Fibroblast of mammary gland (primary cell): ENCODE measurements at regions not wholly inside any gene's neighbourhood (a gene's known extent, or its start where the extent isn't known, plus 50 kb on each side); places are given as distances from the start of the nearest gene placed in this dataset.

Experiments
- DNase-seq: peaks from one replicate; pipeline ENCODE4 v3.0.0-alpha.2; 2010; ENCODE audit warnings: low read depth
- H3K4me3 ChIP-seq: 2 replicates; pipeline ENCODE4 v1.5.1; 2011; ENCODE audit warnings: low read depth, mild to moderate bottlenecking, low read length, moderate library complexity; ENCODE audit not compliant: control insufficient read depth
- TF ChIP-seq, protein P1 (sequence below): conservative IDR thresholded peaks from 2 replicates; pipeline ENCODE4 v1.5.1; 2011; ENCODE audit warnings: low read depth, low read length, inconsistent platforms; ENCODE audit not compliant: control insufficient read depth, insufficient read depth

DNA sequence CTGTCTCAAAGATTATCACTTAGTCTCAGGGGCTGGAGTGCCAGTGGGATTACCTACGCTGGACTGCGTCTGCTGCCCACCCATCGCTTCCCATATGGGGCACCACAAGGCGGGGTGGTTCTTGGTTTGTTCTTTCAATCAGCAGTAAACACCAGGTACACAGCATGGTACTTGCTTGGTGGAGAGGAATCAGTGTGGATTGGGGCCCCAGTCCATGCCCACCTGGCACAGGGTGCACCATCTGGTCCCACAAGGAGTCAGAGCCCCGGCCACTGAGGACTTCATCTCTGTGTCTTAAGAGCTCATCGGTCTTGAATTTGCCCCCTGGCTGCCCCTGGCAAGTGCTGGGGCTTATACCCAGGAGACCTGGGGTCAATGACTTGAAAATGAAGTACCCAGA is 96.2 kb downstream of the GLI2 start:
- TF ChIP-seq, protein P1, sequence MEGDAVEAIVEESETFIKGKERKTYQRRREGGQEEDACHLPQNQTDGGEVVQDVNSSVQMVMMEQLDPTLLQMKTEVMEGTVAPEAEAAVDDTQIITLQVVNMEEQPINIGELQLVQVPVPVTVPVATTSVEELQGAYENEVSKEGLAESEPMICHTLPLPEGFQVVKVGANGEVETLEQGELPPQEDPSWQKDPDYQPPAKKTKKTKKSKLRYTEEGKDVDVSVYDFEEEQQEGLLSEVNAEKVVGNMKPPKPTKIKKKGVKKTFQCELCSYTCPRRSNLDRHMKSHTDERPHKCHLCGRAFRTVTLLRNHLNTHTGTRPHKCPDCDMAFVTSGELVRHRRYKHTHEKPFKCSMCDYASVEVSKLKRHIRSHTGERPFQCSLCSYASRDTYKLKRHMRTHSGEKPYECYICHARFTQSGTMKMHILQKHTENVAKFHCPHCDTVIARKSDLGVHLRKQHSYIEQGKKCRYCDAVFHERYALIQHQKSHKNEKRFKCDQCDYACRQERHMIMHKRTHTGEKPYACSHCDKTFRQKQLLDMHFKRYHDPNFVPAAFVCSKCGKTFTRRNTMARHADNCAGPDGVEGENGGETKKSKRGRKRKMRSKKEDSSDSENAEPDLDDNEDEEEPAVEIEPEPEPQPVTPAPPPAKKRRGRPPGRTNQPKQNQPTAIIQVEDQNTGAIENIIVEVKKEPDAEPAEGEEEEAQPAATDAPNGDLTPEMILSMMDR, result no peak
- H3K4me3 ChIP-seq, result no peak overlapping the region
- DNase-seq, result no peak

DNA sequence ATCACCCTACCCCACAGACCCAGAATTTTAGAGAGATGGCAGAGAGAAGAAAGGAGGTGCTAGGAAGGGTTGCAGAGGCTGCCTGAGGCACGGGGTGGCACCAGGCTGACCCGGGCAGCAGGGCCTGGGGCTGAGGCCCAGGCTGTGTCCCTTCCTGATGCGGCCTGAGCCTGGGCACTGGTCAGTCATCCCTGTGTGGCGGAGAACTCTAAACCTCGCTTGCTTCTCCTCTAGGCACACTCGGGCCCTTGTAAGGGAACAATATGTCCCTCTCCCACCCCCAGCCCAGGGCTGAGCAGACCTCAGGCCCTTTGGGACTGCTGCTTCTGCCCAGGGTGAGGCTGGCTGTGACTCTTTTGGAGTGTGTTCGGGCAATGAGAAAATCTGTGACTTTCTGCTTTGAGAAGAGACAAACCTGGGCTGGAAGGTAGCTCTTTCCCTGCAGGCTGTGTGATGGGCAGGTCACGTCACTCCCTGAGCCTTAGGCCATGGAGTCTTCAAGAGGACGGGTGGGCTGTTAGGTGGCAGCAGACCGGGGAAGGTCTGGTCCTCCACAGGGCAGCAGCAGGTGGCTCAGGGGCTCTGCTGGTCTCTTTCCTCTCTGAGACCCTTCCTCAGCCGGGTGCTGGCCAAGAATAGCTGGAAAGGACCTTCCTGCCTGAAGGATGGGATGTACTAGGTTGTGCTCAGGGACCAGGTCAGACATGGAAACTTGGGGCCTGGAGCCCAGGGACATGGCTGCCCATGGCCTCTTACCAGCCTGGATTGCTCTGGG is 96.8 kb downstream of the GLI2 start:
- TF ChIP-seq, protein P1, result no peak
- H3K4me3 ChIP-seq, result no peak overlapping the region
- DNase-seq, result no peak

DNA sequence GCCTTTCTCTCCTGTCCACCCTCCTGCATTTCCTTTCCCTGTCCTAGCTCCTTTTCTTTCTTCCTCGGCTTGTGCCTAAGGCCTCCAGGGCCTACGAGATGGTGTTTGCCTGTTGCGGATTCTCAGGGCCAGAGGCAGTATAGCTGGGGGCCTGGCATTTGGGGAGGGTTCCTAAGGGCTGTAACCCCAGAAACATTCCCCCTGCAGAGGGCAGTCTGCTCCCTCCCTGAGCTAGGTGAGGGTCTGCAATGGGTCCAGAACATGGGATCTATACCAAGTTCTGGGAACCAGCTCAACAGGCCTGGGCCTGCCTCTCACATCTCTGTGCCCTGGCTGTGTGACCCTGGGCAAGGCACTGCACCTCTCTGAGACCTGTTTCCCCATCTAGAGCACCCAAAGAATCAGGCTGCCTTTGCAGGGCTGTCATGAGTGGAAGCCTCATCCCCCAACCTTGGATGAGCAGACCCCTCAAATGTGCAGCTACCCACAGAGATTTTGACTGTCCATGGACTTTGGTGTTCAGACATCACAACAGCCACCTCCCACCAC is 97.5 kb downstream of the GLI2 start:
- DNase-seq, result no peak
- no peak overlapping the region for H3K4me3 ChIP-seq
- TF ChIP-seq, protein P1, result peak; percentile 3

DNA sequence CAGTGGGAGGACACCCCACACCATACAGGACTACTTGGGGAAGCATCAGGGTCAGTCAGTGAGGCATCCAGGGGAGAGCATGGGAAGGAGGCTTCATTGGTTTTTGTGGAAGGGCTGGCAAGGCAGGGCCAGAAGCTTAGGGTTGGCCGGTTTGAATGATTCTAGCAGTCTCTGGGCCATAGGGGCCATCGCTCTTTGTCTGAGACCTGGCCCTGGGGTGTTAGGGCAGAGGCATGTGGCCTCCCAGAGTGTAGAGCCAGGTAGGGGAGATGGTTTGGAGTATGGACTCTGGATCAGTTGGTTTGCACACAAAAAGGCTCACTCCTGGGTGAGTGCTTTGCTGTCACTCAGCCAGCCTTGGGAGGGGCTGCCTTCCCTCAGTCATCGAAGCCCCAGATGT is 98.5 kb downstream of the GLI2 start:
- H3K4me3 ChIP-seq, result no peak overlapping the region
- TF ChIP-seq, protein P1, result no peak

DNA sequence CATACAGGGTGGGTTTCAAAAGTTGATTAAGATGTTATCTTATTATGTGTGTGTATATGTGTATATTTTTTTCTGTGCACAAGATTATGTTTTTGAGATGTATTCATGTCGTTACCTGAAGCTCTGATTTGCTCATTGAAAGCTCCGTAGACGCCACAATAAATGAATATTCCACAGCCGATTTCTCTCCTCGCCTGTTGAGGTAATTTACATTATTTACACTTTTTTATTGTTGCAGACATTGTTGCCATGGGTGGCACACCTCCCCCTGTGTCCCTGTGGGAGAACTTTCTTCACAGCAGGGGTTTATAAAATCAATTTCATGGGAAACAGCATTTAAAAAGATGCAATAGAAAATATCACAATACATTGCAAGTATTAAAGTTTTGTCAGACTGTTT is 100.6 kb downstream of the GLI2 start:
- H3K4me3 ChIP-seq, result no peak overlapping the region
- no peak for DNase-seq
- TF ChIP-seq, protein P1, result no peak

More for the DNA sequence above, 98.5 kb downstream of the GLI2 start:
- DNase-seq, result no peak

DNA sequence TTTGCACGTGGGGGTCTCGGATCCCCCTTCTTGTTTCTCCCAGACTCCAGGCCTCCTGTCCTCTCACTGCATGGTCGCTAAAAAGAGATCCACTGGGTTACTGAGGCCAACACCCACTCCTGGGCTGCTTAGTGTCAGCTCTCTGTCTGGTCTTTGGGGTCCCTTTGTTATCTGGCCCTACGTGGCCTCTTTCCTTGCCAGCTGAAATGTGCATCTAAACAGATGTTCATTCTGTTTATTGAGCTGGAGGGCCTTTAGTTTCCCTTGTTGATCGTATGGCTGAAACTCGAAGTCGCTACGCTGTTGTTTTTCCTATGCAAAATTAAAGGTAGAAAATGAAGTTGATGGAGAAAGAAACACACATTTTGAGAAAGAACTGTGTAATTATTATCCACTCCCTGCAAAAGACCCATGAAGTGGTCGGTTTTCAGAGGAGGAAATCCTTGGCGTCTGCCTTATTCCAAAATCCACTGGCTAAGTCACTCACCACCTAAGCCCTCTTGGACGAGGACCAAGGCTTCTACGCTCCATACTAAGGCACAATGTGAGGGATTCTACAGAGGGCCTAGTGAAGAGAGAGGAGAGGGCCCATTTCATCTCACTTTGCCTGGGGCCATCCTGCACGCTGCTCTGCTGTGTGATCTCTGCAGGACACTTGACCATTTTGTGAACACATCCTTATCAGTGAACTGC is 105.3 kb downstream of the GLI2 start:
- TF ChIP-seq, protein P1, result no peak
- H3K4me3 ChIP-seq, result no peak overlapping the region
- DNase-seq, result no peak
